IMR-90 (cell line): ENCODE measurements at regions not wholly inside any gene's neighbourhood (a gene's known extent, or its start where the extent isn't known, plus 50 kb on each side); places are given as distances from the start of the nearest gene placed in this dataset.

ENCODE experiments used
- ATAC-seq: fragments of 200-7000 bp; cut with Tn5 transposase; 2 replicates; pipeline ENCODE4 v1.9.1; 2020; ENCODE audit warnings: low read depth, mild to moderate bottlenecking, moderate library complexity
- BruUV-seq: library from RNA; stranded (reverse); fragments of 400-500 nt; replicated peaks from 2 replicates; lab custom pipeline; 2021; lab: Mats Ljungman, UMichigan
- CTCF ChIA-PET: fragments of 300-600 bp; formaldehyde crosslinking; extraction: SDS; loops from one replicate; lab custom pipeline; 2021; ENCODE audit warnings: antibody characterized with exemption; lab: Yijun Ruan, JAX
- POLR2A ChIA-PET: fragments of 300-600 bp; sonication (Branson Sonifier 250); formaldehyde crosslinking; loops from one replicate; lab custom pipeline; 2022; ENCODE audit warnings: antibody characterized with exemption; ENCODE audit not compliant: unreplicated experiment; lab: Charles Lee
- DNase-seq: peaks from one replicate; pipeline ENCODE4 v3.0.0; 2013
- H2AFZ ChIP-seq: replicated peaks from 2 replicates; pipeline ENCODE3; 2013; ENCODE audit warnings: low read length, mild to moderate bottlenecking; ENCODE audit not compliant: poor library complexity
- H2AK5ac ChIP-seq: 2 replicates; pipeline ENCODE4 v1.6.1; 2013; ENCODE audit warnings: low read depth, low read length, inconsistent platforms
- H2AK9ac ChIP-seq: replicated peaks from 2 replicates; pipeline ENCODE3; 2013; ENCODE audit warnings: mild to moderate bottlenecking, low read depth, low read length, moderate library complexity; ENCODE audit not compliant: poor library complexity
- H2BK120ac ChIP-seq: 2 replicates; pipeline ENCODE4 v1.6.1; 2013; ENCODE audit warnings: low read depth, low read length, inconsistent platforms
- H2BK15ac ChIP-seq: 3 replicates; pipeline ENCODE4 v1.6.1; 2013; ENCODE audit warnings: low read depth, low read length, inconsistent platforms
- H2BK20ac ChIP-seq: 2 replicates; pipeline ENCODE4 v1.6.1; 2013; ENCODE audit warnings: low read depth, mild to moderate bottlenecking, inconsistent platforms, low read length, moderate library complexity
- H2BK5ac ChIP-seq: 2 replicates; pipeline ENCODE4 v1.6.1; 2013; ENCODE audit warnings: mild to moderate bottlenecking, low read depth, low read length, inconsistent platforms; ENCODE audit not compliant: poor library complexity, severe bottlenecking
- H3K14ac ChIP-seq: replicated peaks from 2 replicates; pipeline ENCODE4 v1.6.1; 2013; ENCODE audit warnings: low read depth, low read length, inconsistent platforms
- H3K18ac ChIP-seq: 2 replicates; pipeline ENCODE4 v1.6.1; 2013; ENCODE audit warnings: low read depth, low read length, control low read depth
- H3K23ac ChIP-seq: 2 replicates; pipeline ENCODE4 v1.6.1; 2013; ENCODE audit warnings: low read depth, low read length, inconsistent platforms
- H3K27ac ChIP-seq: 2 replicates; pipeline ENCODE4 v1.5.1; 2013; ENCODE audit warnings: mild to moderate bottlenecking, control low read depth, low read length; ENCODE audit not compliant: insufficient read depth
- H3K27me3 ChIP-seq: 2 replicates; pipeline ENCODE4 v1.6.1; 2013; ENCODE audit warnings: low read length; ENCODE audit not compliant: control insufficient read depth, insufficient read depth
- H3K36me3 ChIP-seq: 2 replicates; pipeline ENCODE4 v1.6.1; 2013; ENCODE audit warnings: low read length, mixed read lengths; ENCODE audit not compliant: control insufficient read depth, insufficient read depth
- H3K4ac ChIP-seq: 2 replicates; pipeline ENCODE4 v1.6.1; 2013; ENCODE audit warnings: low read depth, low read length, inconsistent platforms
- H3K4me1 ChIP-seq: 2 replicates; pipeline ENCODE4 v1.6.1; 2013; ENCODE audit warnings: low read length, mixed read lengths; ENCODE audit not compliant: control insufficient read depth, insufficient read depth
- H3K4me2 ChIP-seq: 2 replicates; pipeline ENCODE4 v1.6.1; 2013; ENCODE audit warnings: low read depth, mild to moderate bottlenecking, control low read depth, low read length, moderate library complexity
- H3K4me3 ChIP-seq: 2 replicates; pipeline ENCODE4 v1.5.1; 2013; ENCODE audit warnings: low read depth, mild to moderate bottlenecking, control low read depth, low read length, moderate library complexity; ENCODE audit not compliant: insufficient read depth
- H3K56ac ChIP-seq: 2 replicates; pipeline ENCODE4 v1.6.1; 2013; ENCODE audit warnings: low read length, inconsistent platforms; ENCODE audit not compliant: insufficient read depth; ENCODE audit errors: extremely low read depth
- H3K79me1 ChIP-seq, 2 experiments: 2 replicates each; pipeline ENCODE4 v1.6.1; 2013; ENCODE audit warnings: low read length in 2 of 2, inconsistent platforms in 1 of 2, low read depth in 1 of 2
- H3K9ac ChIP-seq: 2 replicates; pipeline ENCODE4 v1.6.1; 2013; ENCODE audit warnings: low read depth, low read length, control low read depth
- H3K9me1 ChIP-seq: 2 replicates; pipeline ENCODE4 v1.6.1; 2013; ENCODE audit warnings: low read length, inconsistent platforms; ENCODE audit not compliant: insufficient read depth
- H3K9me3 ChIP-seq: 2 replicates; pipeline ENCODE4 v1.6.1; 2013; ENCODE audit warnings: low read length; ENCODE audit not compliant: control insufficient read depth, insufficient read depth
- H4K20me1 ChIP-seq: 2 replicates; pipeline ENCODE4 v1.6.1; 2013; ENCODE audit warnings: low read length, inconsistent platforms; ENCODE audit not compliant: insufficient read depth
- H4K5ac ChIP-seq: 2 replicates; pipeline ENCODE4 v1.6.1; 2013; ENCODE audit warnings: mild to moderate bottlenecking, low read depth, low read length, control low read depth
- H4K8ac ChIP-seq, 2 experiments: 2 replicates each; pipeline ENCODE4 v1.6.1; 2013; ENCODE audit warnings: low read depth in 2 of 2, low read length in 2 of 2, control low read depth in 1 of 2, inconsistent platforms in 1 of 2
- H4K91ac ChIP-seq: 2 replicates; pipeline ENCODE4 v1.6.1; 2013; ENCODE audit warnings: low read depth, low read length, inconsistent platforms; ENCODE audit not compliant: insufficient read depth
- BHLHE40 ChIP-seq: fragments of 150-350 bp; IDR thresholded peaks from 2 replicates; pipeline ENCODE4 v1.6.1; 2016; ENCODE audit warnings: mild to moderate bottlenecking, low read depth, low read length
- CEBPB ChIP-seq: IDR thresholded peaks from 2 replicates; pipeline ENCODE4 v1.6.1; 2012; ENCODE audit warnings: low read depth, low read length, improper control_type of control experiment
- CHD1 ChIP-seq: IDR thresholded peaks from 2 replicates; pipeline ENCODE4 v1.6.1; 2012; ENCODE audit warnings: low read depth, low read length, improper control_type of control experiment
- CTCF ChIP-seq: conservative IDR thresholded peaks from 2 replicates; pipeline ENCODE4 v1.5.1; 2012; ENCODE audit warnings: mild to moderate bottlenecking, low read depth, low read length, improper control_type of control experiment
- ELK1 ChIP-seq: fragments of 150-350 bp; IDR thresholded peaks from 2 replicates; pipeline ENCODE4 v1.6.1; 2016; ENCODE audit warnings: low read depth, mild to moderate bottlenecking, low read length, moderate library complexity, borderline replicate concordance
- FOS ChIP-seq: fragments of 150-350 bp; IDR thresholded peaks from 2 replicates; pipeline ENCODE4 v1.6.1; 2016; ENCODE audit warnings: low read depth, low read length
- MAFK ChIP-seq: IDR thresholded peaks from 2 replicates; pipeline ENCODE4 v1.6.1; 2012; ENCODE audit warnings: low read depth, low read length, improper control_type of control experiment
- MAZ ChIP-seq: IDR thresholded peaks from 2 replicates; pipeline ENCODE4 v1.6.1; 2012; ENCODE audit warnings: low read depth, mild to moderate bottlenecking, low read length, improper control_type of control experiment, moderate library complexity, borderline replicate concordance
- MXI1 ChIP-seq: IDR thresholded peaks from 2 replicates; pipeline ENCODE4 v1.6.1; 2012; ENCODE audit warnings: low read depth, mild to moderate bottlenecking, low read length, moderate library complexity, borderline replicate concordance
- NFE2L2 ChIP-seq: fragments of 150-350 bp; IDR thresholded peaks from 2 replicates; pipeline ENCODE4 v1.6.1; 2016; ENCODE audit warnings: low read depth, mild to moderate bottlenecking, low read length
- POLR2A ChIP-seq: IDR thresholded peaks from 2 replicates; pipeline ENCODE4 v1.6.1; 2012; ENCODE audit warnings: mild to moderate bottlenecking, low read depth, low read length
- RAD21 ChIP-seq: IDR thresholded peaks from 2 replicates; pipeline ENCODE4 v1.6.1; 2012; ENCODE audit warnings: low read length, improper control_type of control experiment
- RCOR1 ChIP-seq: IDR thresholded peaks from 2 replicates; pipeline ENCODE4 v1.6.1; 2012; ENCODE audit warnings: mild to moderate bottlenecking, low read length, improper control_type of control experiment; ENCODE audit not compliant: insufficient replicate concordance
- RFX5 ChIP-seq: IDR thresholded peaks from 2 replicates; pipeline ENCODE4 v1.8.0; 2012; ENCODE audit warnings: low read depth, mild to moderate bottlenecking, low read length, moderate library complexity
- WGBS, 2 experiments: methylation state at CpG; one replicate each; pipeline versions ENCODE4 v1.1.5 to v1.1.7; 2013; ENCODE audit warnings: missing lambda C conversion rate in 2 of 2; ENCODE audit not compliant: insufficient read length in 1 of 2; ENCODE audit errors: extremely low coverage in 2 of 2; 5-methylcytosine and 5-hydroxymethylcytosine counted together
- dilution Hi-C: fragments of 300-500 bp; cut with HindIII; formaldehyde crosslinking; loops from one replicate; pipeline ENCODE4 v1.14.3; 2018; ENCODE audit warnings: low sequenced_read_pairs; ENCODE audit not compliant: unreplicated experiment
- in situ Hi-C: fragments of 300-500 bp; cut with MboI; formaldehyde crosslinking; loops from 3 replicates; pipeline ENCODE4 v1.14.3; 2019; ENCODE audit warnings: low sequenced_read_pairs, inconsistent platforms, mixed read lengths
- intact Hi-C: fragments of 100-400 bp; cut with micrococcal nuclease; formaldehyde crosslinking; loops from 2 replicates; pipeline ENCODE4 v1.10.0; 2022

- Histone ChIP-seq H3K27me3 (no peaks in the 10 kb centered on the region), H3K18ac (no peak overlapping the region), H3K14ac (no peak overlapping the region), H3K9me1 (no peaks in the 10 kb centered on the region; the same call in 1 of the 2 replicates), H2BK5ac (no peak overlapping the region), H3K27ac (no peak overlapping the region), H2BK120ac (no peak overlapping the region), H4K91ac (no peak overlapping the region), H2BK15ac (no peak overlapping the region), H3K79me1 (no peaks in the 10 kb centered on the region), H3K56ac (no peak overlapping the region), H3K23ac (no peak overlapping the region; the same call in 1 of the 2 replicates), H2AK9ac (no peak overlapping the region), H3K9me3 (no peaks in the 10 kb centered on the region), H3K4ac (no peak overlapping the region), H3K4me2 (no peak overlapping the region), H4K8ac (no peak overlapping the region), H3K36me3 (no peaks in the 10 kb centered on the region), H2BK20ac (no peak overlapping the region), H3K4me3 (no peak overlapping the region), H3K9ac (no peak overlapping the region), H2AK5ac (no peak overlapping the region), H4K20me1 (no peaks in the 10 kb centered on the region), H4K5ac (no peak overlapping the region), H2AFZ (no peak overlapping the region), H3K4me1 (no peaks in the 10 kb centered on the region)
- DNase-seq (no peak), ATAC-seq (no peak)
- in situ Hi-C loops: no loop called here
- WGBS, 2 experiments: 83% methylated on average over 1 of the region's 2 CpGs; no CpG with 5 or more reads in 1 of the 2 experiments
- CTCF ChIA-PET: interaction anchor here (0.6 kb wide), 1 partner anchor 158 kb away, joined by 3 read pairs; no protein-coding TSS in a partner anchor
- TF ChIP-seq FOS (no peak), RFX5 (no peak), POLR2A (no peak), MAFK (no peak), RCOR1 (no peak), RAD21 (no peak), CHD1 (no peak), ELK1 (no peak), NFE2L2 (no peak), BHLHE40 (no peak), MAZ (no peak), CEBPB (no peak), MXI1 (no peak), CTCF (no peak)
- intact Hi-C loops: no loop called here
- dilution Hi-C loops: no loop called here
- POLR2A ChIA-PET: no interaction called here
- BruUV-seq: no TSS peak
Measured at GRCh38 chr3:151584566-151584965, 123.7 kb upstream of the IGSF10 start.
